AG10803 (cell line): ENCODE measurements at regions not wholly inside any gene's neighbourhood (a gene's known extent, or its start where the extent isn't known, plus 50 kb on each side); places are given as distances from the start of the nearest gene placed in this dataset.

Experiments
- DNase-seq: peaks from one replicate; pipeline ENCODE4 v3.0.0; 2010; ENCODE audit warnings: low read depth
- H3K4me3 ChIP-seq: 2 replicates; pipeline ENCODE4 v1.5.1; 2011; ENCODE audit warnings: mild to moderate bottlenecking, low read length, control low read depth
- CTCF ChIP-seq: conservative IDR thresholded peaks from 2 replicates; pipeline ENCODE4 v1.5.1; 2011; ENCODE audit warnings: mild to moderate bottlenecking, low read length, control low read depth, inconsistent platforms

- no peak overlapping the region for H3K4me3 ChIP-seq
- no peak for DNase-seq
- TF ChIP-seq CTCF = no peak
These were observed 240.8 kb downstream of the CDC5L start for GRCh38 chr6:44628347-44628746.

GRCh38 chr6:44629636-44630035, 242.1 kb downstream of the CDC5L start:
- no peak for TF ChIP-seq CTCF
- H3K4me3 ChIP-seq = no peak overlapping the region
- DNase-seq = no peak

GRCh38 chr6:44630125-44631028, 242.9 kb downstream of the CDC5L start:
- peak; percentile 70 for DNase-seq
- H3K4me3 ChIP-seq = no peak overlapping the region
- TF ChIP-seq CTCF = peak; percentile 77

- DNase-seq = peak; percentile 58
- no peak for TF ChIP-seq CTCF
- H3K4me3 ChIP-seq = no peak overlapping the region
These were observed 244.5 kb downstream of the CDC5L start for GRCh38 chr6:44631968-44632367.

- DNase-seq = no peak
- no peak overlapping the region for H3K4me3 ChIP-seq
- no peak for TF ChIP-seq CTCF
These were observed 246.8 kb downstream of the CDC5L start for GRCh38 chr6:44634321-44634720.

GRCh38 chr6:44635486-44635885, 248.0 kb downstream of the CDC5L start:
- DNase-seq = peak; percentile 19
- TF ChIP-seq CTCF = no peak
- no peak overlapping the region for H3K4me3 ChIP-seq

- no peak overlapping the region for H3K4me3 ChIP-seq
- no peak for TF ChIP-seq CTCF
These were observed 249.2 kb downstream of the CDC5L start for GRCh38 chr6:44636561-44637248.

More at GRCh38 chr6:44636561-44637248, 249.2 kb downstream of the CDC5L start:
- DNase-seq = peak; percentile 54
